HL-60 (cell line): ENCODE measurements at regions not wholly inside any gene's neighbourhood (a gene's known extent, or its start where the extent isn't known, plus 50 kb on each side); places are given as distances from the start of the nearest gene placed in this dataset.

Source experiments
- CTCF ChIP-seq: IDR thresholded peaks from one replicate; pipeline ENCODE4 v1.5.1; 2011; ENCODE audit warnings: low read length, control low read depth, inconsistent platforms; ENCODE audit not compliant: insufficient read depth
- POLR2AphosphoS5 ChIP-seq: IDR thresholded peaks from 2 replicates; pipeline ENCODE4 v1.6.1; 2012; ENCODE audit warnings: low read depth
- REST ChIP-seq: IDR thresholded peaks from 2 replicates; pipeline ENCODE4 v1.6.1; 2012; ENCODE audit warnings: low read depth; ENCODE audit not compliant: insufficient replicate concordance

GRCh38 chr1:87227651-87228050, 101.0 kb upstream of the LMO4 start:
- TF ChIP-seq CTCF (no peak), POLR2AphosphoS5 (no peak), REST (no peak)
